ENCODE measurements at regions not wholly inside any gene's neighbourhood (a gene's known extent, or its start where the extent isn't known, plus 50 kb on each side); places are given as distances from the start of the nearest gene placed in this dataset.

DNA sequence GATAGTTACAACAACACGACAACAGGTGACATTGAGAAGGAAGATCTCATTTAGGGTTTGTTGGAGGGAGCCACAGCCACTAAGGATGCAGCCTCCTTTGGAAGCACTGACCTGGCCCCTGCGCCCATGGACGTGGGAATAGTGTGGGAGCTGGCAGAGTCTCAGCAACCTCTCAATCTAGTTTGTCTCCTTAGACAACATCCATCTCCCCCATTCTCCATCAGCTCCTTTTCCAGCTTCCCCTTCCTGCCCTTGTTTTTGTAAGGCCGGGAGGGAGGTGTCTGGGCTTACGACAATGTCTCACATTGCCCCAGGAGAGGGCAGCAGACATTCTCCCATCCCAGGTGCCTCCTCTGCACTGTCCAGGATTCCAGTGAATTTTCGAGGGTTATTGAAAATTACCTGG, 170.2 kb upstream of the PZP start:
- H3K4me2 ChIP-seq (ENCODE audit: low read length), result no peak overlapping the region
- H3K18ac ChIP-seq (ENCODE audit: low read length), result no peak overlapping the region
- H3K56ac ChIP-seq (ENCODE audit: low read length), result no peak overlapping the region
- H3K79me2 ChIP-seq (ENCODE audit: control insufficient read depth, insufficient read depth, low read length), result no peaks in the 10 kb centered on the region
- H3K27ac ChIP-seq (ENCODE audit: low read depth, low read length), result no peak overlapping the region
- DNase-seq, result peak; percentile 54
- no CpG with 5 or more reads among the region's 6 CpGs for WGBS (ENCODE audit: extremely low coverage, insufficient coverage, low lambda C conversion rate)
- H4K8ac ChIP-seq (ENCODE audit: low read depth, low read length), result no peak overlapping the region
- H3K4me1 ChIP-seq (ENCODE audit: control insufficient read depth, low read depth, low read length), result no peaks in the 10 kb centered on the region
- H3K79me1 ChIP-seq (ENCODE audit: low read length), result no peaks in the 10 kb centered on the region
- no peak overlapping the region for H2BK120ac ChIP-seq (ENCODE audit: low read depth, low read length)
- H2BK15ac ChIP-seq (replicated peaks; ENCODE audit: low read depth), result no peak overlapping the region
- H3K36me3 ChIP-seq (ENCODE audit: control insufficient read depth, insufficient read depth, low read length), result no peaks in the 10 kb centered on the region
- H2AK5ac ChIP-seq (ENCODE audit: low read length), result no peak overlapping the region
- H3K4ac ChIP-seq (ENCODE audit: low read depth, low read length), result no peak overlapping the region
- no peak overlapping the region for H3K23ac ChIP-seq (ENCODE audit: low read length)
- H3K27me3 ChIP-seq (ENCODE audit: insufficient read depth, low read length, poor library complexity), result no peaks in the 10 kb centered on the region
- no peak overlapping the region for H2BK5ac ChIP-seq (ENCODE audit: low read length)
- H4K5ac ChIP-seq (ENCODE audit: low read length), result no peak overlapping the region
- H3K4me3 ChIP-seq (ENCODE audit: low read length), result no peak overlapping the region
- H3K9ac ChIP-seq (ENCODE audit: low read length), result no peak overlapping the region

DNA sequence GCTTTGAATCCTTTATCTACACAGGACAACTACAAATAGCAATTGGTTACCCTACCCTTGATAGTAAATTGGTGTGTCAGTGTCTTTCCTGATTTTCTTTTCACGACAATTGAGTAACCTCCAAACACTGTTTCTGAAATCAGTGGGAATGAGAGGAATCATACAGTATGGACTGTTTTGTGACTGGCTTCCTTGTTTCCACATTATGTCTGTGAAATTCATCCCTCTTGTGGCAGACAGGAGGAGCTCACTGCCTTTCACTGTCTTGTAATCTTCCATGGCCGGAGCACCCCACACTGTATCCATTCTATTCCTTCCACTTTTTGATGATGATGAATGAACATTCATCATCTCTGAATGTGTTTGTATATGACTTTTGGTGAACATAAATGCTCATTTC, 164.0 kb upstream of the PZP start:
- Histone ChIP-seq H3K27me3 (ENCODE audit: insufficient read depth, low read length, poor library complexity) (no peaks in the 10 kb centered on the region), H2BK120ac (ENCODE audit: low read depth, low read length) (no peak overlapping the region), H2BK5ac (ENCODE audit: low read length) (no peak overlapping the region), H2BK15ac (replicated peaks; ENCODE audit: low read depth) (no peak overlapping the region), H2AK5ac (ENCODE audit: low read length) (no peak overlapping the region), H3K23ac (ENCODE audit: low read length) (no peak overlapping the region), H3K4me2 (ENCODE audit: low read length) (no peak overlapping the region), H3K56ac (ENCODE audit: low read length) (no peak overlapping the region), H3K9ac (ENCODE audit: low read length) (no peak overlapping the region), H3K79me1 (ENCODE audit: low read length) (no peaks in the 10 kb centered on the region), H4K8ac (ENCODE audit: low read depth, low read length) (no peak overlapping the region), H3K79me2 (ENCODE audit: control insufficient read depth, insufficient read depth, low read length) (no peaks in the 10 kb centered on the region), H3K36me3 (ENCODE audit: control insufficient read depth, insufficient read depth, low read length) (no peaks in the 10 kb centered on the region), H3K4me3 (ENCODE audit: low read length) (no peak overlapping the region), H3K4ac (ENCODE audit: low read depth, low read length) (no peak overlapping the region), H4K5ac (ENCODE audit: low read length) (no peak overlapping the region), H3K18ac (ENCODE audit: low read length) (no peak overlapping the region), H3K27ac (ENCODE audit: low read depth, low read length) (no peak overlapping the region), H3K4me1 (ENCODE audit: control insufficient read depth, low read depth, low read length) (no peaks in the 10 kb centered on the region)
- DNase-seq, result peak; percentile 62
- whole genome bisulfite sequencing (ENCODE audit: extremely low coverage, insufficient coverage, low lambda C conversion rate), result no CpG with 5 or more reads among the region's 2 CpGs

DNA sequence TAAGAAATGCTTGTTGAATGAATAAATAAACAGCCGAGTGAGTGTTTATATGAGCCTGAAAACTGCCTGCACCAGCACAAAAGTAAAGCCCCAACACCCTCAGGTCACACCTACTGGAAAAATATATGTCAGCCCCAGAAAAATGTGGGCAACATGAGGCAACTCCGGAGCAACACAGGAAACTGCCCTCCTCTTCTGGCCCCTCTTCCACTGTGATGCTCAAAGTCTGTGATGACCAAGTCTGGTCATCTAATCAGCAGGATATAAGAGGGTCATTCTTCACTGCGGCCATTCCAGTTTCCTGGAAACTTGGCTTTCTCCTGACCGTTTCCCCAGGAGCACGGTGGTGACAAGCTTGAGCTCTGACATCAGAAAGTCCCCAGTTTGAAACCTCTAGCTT, 159.6 kb upstream of the PZP start:
- DNase-seq, result peak; percentile 14
- H4K5ac ChIP-seq (ENCODE audit: low read length), result no peak overlapping the region
- H3K9ac ChIP-seq (ENCODE audit: low read length), result no peak overlapping the region
- no peaks in the 10 kb centered on the region for H3K79me1 ChIP-seq (ENCODE audit: low read length)
- no peaks in the 10 kb centered on the region for H3K79me2 ChIP-seq (ENCODE audit: control insufficient read depth, insufficient read depth, low read length)
- H3K18ac ChIP-seq (ENCODE audit: low read length), result no peak overlapping the region
- no peak overlapping the region for H3K27ac ChIP-seq (ENCODE audit: low read depth, low read length)
- H3K27me3 ChIP-seq (ENCODE audit: insufficient read depth, low read length, poor library complexity), result no peaks in the 10 kb centered on the region
- H3K4me1 ChIP-seq (ENCODE audit: control insufficient read depth, low read depth, low read length), result peaks cover 6% of the 10 kb centered on the region
- no peak overlapping the region for H3K4me2 ChIP-seq (ENCODE audit: low read length)
- no peak overlapping the region for H2BK120ac ChIP-seq (ENCODE audit: low read depth, low read length)
- no peak overlapping the region for H2BK5ac ChIP-seq (ENCODE audit: low read length)
- H3K56ac ChIP-seq (ENCODE audit: low read length), result no peak overlapping the region
- H4K8ac ChIP-seq (ENCODE audit: low read depth, low read length), result no peak overlapping the region
- no peaks in the 10 kb centered on the region for H3K36me3 ChIP-seq (ENCODE audit: control insufficient read depth, insufficient read depth, low read length)
- H3K4me3 ChIP-seq (ENCODE audit: low read length), result no peak overlapping the region
- no peak overlapping the region for H2AK5ac ChIP-seq (ENCODE audit: low read length)
- no CpG with 5 or more reads among the region's 5 CpGs for WGBS (ENCODE audit: extremely low coverage, insufficient coverage, low lambda C conversion rate)
- H2BK15ac ChIP-seq (replicated peaks; ENCODE audit: low read depth), result no peak overlapping the region
- H3K23ac ChIP-seq (ENCODE audit: low read length), result no peak overlapping the region
- H3K4ac ChIP-seq (ENCODE audit: low read depth, low read length), result no peak overlapping the region

DNA sequence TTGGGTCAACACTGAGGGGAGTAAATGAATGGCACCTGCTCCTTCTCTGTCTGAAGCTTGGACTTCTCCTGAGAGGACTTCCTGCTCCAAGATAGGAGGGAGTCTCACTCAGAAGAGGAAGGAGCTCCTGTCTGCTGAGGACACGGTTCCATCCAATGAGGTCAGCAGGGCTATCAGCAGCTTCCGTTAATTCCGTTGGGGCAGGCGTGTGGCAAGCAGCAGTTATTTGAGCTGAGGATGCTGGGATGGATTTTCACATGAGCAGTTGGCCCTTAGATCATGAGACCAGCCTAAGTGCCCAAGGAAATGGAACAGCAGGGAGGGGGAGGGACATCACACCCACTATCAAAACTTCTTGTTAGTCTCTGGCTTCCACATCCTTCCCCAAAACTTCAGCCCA, 159.0 kb upstream of the PZP start:
- Histone ChIP-seq H3K36me3 (ENCODE audit: control insufficient read depth, insufficient read depth, low read length) (no peaks in the 10 kb centered on the region), H3K27me3 (ENCODE audit: insufficient read depth, low read length, poor library complexity) (no peaks in the 10 kb centered on the region)
- WGBS (ENCODE audit: extremely low coverage, insufficient coverage, low lambda C conversion rate), result no CpG with 5 or more reads among the region's 4 CpGs

DNA sequence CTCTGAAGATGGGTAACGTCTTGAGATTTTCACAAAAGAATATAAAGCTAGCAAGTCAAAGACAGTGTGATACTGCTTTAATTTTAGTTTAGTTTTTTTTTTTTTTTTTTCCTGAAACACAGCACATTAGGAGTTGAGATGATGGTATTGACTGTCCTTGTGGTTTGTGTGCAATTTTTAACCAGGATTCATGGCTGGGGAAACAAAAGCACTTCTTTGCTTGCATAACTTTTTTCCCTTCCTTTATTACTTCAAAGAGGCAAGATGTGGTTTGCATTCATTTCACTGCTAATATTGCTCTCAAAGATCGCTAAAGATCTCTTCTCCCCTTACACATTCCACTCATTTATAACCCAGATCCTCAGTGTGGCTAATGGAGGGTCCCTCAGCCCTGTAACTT, 157.1 kb upstream of the PZP start:
- no peaks in the 10 kb centered on the region for H3K79me1 ChIP-seq (ENCODE audit: low read length)
- H3K9ac ChIP-seq (ENCODE audit: low read length), result no peak overlapping the region
- no peak overlapping the region for H3K4me2 ChIP-seq (ENCODE audit: low read length)
- H3K27ac ChIP-seq (ENCODE audit: low read depth, low read length), result no peak overlapping the region
- no peak overlapping the region for H3K4ac ChIP-seq (ENCODE audit: low read depth, low read length)
- H4K8ac ChIP-seq (ENCODE audit: low read depth, low read length), result no peak overlapping the region
- H3K18ac ChIP-seq (ENCODE audit: low read length), result no peak overlapping the region
- peaks cover 6% of the 10 kb centered on the region for H3K4me1 ChIP-seq (ENCODE audit: control insufficient read depth, low read depth, low read length)
- DNase-seq, result no peak
- no peaks in the 10 kb centered on the region for H3K36me3 ChIP-seq (ENCODE audit: control insufficient read depth, insufficient read depth, low read length)
- H3K4me3 ChIP-seq (ENCODE audit: low read length), result no peak overlapping the region
- no peak overlapping the region for H2BK120ac ChIP-seq (ENCODE audit: low read depth, low read length)
- H4K5ac ChIP-seq (ENCODE audit: low read length), result no peak overlapping the region
- H2AK5ac ChIP-seq (ENCODE audit: low read length), result no peak overlapping the region
- whole genome bisulfite sequencing (ENCODE audit: extremely low coverage, insufficient coverage, low lambda C conversion rate), result no CpG with 5 or more reads among the region's 2 CpGs
- no peaks in the 10 kb centered on the region for H3K79me2 ChIP-seq (ENCODE audit: control insufficient read depth, insufficient read depth, low read length)
- H2BK15ac ChIP-seq (replicated peaks; ENCODE audit: low read depth), result no peak overlapping the region
- no peak overlapping the region for H3K23ac ChIP-seq (ENCODE audit: low read length)
- H3K56ac ChIP-seq (ENCODE audit: low read length), result no peak overlapping the region
- no peaks in the 10 kb centered on the region for H3K27me3 ChIP-seq (ENCODE audit: insufficient read depth, low read length, poor library complexity)
- H2BK5ac ChIP-seq (ENCODE audit: low read length), result no peak overlapping the region

More for the DNA sequence above, 159.0 kb upstream of the PZP start:
- Histone ChIP-seq H4K5ac (ENCODE audit: low read length) (no peak overlapping the region), H3K4me1 (ENCODE audit: control insufficient read depth, low read depth, low read length) (peaks cover 6% of the 10 kb centered on the region), H2AK5ac (ENCODE audit: low read length) (no peak overlapping the region), H3K9ac (ENCODE audit: low read length) (no peak overlapping the region), H3K23ac (ENCODE audit: low read length) (no peak overlapping the region), H3K27ac (ENCODE audit: low read depth, low read length) (no peak overlapping the region), H2BK15ac (replicated peaks; ENCODE audit: low read depth) (no peak overlapping the region), H3K18ac (ENCODE audit: low read length) (no peak overlapping the region), H4K8ac (ENCODE audit: low read depth, low read length) (no peak overlapping the region), H3K4ac (ENCODE audit: low read depth, low read length) (no peak overlapping the region), H3K56ac (ENCODE audit: low read length) (no peak overlapping the region), H3K79me1 (ENCODE audit: low read length) (no peaks in the 10 kb centered on the region), H2BK120ac (ENCODE audit: low read depth, low read length) (no peak overlapping the region), H3K4me3 (ENCODE audit: low read length) (no peak overlapping the region), H3K79me2 (ENCODE audit: control insufficient read depth, insufficient read depth, low read length) (no peaks in the 10 kb centered on the region), H3K4me2 (ENCODE audit: low read length) (no peak overlapping the region), H2BK5ac (ENCODE audit: low read length) (no peak overlapping the region)
- DNase-seq, result no peak
